Activated T-helper 17 cell treated with anti-CD3 and anti-CD28 coated beads, Interleukin-2, amount 50 U/mL, for 72 hours (primary cell): ENCODE measurements at regions not wholly inside any gene's neighbourhood (a gene's known extent, or its start where the extent isn't known, plus 50 kb on each side); places are given as distances from the start of the nearest gene placed in this dataset.

Source experiments
- ATAC-seq: fragments of 150-1000 bp; cut with Tn5 transposase; replicated peaks from 2 replicates; pipeline ENCODE4 v1.10.0; 2021; ENCODE audit warnings: mild to moderate bottlenecking, moderate library complexity
- H3K27ac Mint-ChIP-seq: one replicate; pipeline ENCODE4 v1.8.0; 2022; ENCODE audit warnings: mixed read lengths
- H3K27me3 Mint-ChIP-seq: one replicate; pipeline ENCODE4 v1.8.0; 2022; ENCODE audit warnings: mixed read lengths
- H3K36me3 Mint-ChIP-seq: one replicate; pipeline ENCODE4 v1.8.0; 2022; ENCODE audit warnings: low read depth, mild to moderate bottlenecking, mixed read lengths
- H3K4me1 Mint-ChIP-seq: one replicate; pipeline ENCODE4 v1.8.0; 2022; ENCODE audit warnings: mixed read lengths
- H3K4me3 Mint-ChIP-seq: one replicate; pipeline ENCODE4 v1.8.0; 2022; ENCODE audit warnings: mild to moderate bottlenecking, mixed read lengths
- H3K9me3 Mint-ChIP-seq: one replicate; pipeline ENCODE4 v1.8.0; 2022; ENCODE audit warnings: mixed read lengths

DNA sequence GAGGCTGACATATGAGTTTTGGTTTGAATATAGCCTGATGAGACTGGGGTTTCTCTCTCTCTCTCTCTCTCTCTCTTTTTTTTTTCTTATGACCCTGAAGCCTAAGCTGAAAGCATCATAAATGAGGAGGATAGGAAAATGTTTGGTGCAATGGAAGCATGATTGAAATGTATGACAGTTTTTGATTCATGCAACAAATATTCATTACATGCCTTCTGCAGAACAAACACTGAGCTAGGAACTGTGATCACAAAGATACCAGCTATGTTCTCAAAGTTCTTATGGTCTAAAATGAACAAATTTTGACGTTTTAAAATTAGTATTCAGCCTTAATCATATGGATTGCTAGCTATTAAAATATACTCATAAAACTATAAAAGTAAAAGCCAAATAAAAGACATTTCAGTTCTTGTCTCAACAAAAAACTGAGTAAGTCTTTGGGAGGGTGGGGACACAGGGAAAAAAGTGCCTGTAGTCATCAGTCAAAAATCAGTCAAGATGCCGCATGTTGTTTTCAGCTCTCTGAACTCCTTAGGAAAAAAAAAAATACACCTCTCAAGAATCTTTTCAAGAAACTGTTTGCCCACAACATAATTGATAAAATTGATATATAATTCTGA lies 57.2 kb downstream of the NKX6-1 start:
- Mint-ChIP-seq H3K36me3 (no peaks in the 10 kb centered on the region), H3K4me1 (no peaks in the 10 kb centered on the region), H3K4me3 (no peak overlapping the region), H3K9me3 (no peaks in the 10 kb centered on the region), H3K27me3 (peaks cover 20% of the 10 kb centered on the region), H3K27ac (no peak overlapping the region)
- no peak for ATAC-seq

DNA sequence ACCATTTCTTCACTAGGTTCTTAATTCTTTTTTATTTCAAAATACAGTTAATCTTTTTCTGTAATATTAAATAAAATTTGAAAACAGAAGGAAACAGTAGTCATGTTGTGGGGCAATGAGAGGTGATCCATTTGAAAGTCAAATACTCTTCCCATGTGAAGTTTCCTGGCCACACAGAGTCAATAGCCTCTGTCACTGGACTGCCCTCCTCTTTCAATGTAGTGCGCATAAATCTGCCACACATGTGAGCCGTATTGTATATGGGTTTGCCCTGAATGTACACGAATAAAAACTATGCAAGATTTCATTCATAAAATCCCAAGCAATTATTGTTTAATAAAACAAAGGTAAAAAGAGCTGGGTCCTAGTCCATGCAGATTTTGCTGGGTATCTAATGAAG lies 59.1 kb downstream of the NKX6-1 start:
- H3K9me3 Mint-ChIP-seq: no peaks in the 10 kb centered on the region
- H3K27me3 Mint-ChIP-seq: peaks cover 21% of the 10 kb centered on the region
- no peaks in the 10 kb centered on the region for H3K4me1 Mint-ChIP-seq
- no peak overlapping the region for H3K27ac Mint-ChIP-seq
- H3K36me3 Mint-ChIP-seq: no peaks in the 10 kb centered on the region
- no peak overlapping the region for H3K4me3 Mint-ChIP-seq
- ATAC-seq: no peak

DNA sequence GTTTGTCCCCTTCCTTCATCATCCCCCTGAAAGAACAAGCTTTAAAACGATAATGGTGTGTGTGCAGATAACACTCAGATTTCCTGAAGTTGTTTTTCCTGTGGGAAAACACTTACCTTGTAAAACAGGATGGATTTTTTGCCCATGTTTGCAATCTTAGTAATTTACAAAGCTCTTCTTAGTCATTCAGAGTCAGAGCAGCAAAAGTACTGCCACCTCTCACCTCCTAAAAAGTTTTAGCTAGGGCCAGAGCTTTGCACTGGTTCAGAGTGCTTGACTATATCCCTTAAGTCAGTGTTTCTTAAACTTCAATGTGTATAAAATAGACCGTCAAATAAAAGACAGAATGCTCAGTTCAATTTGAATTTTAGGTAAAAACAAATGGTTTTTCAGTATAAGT lies 62.3 kb downstream of the NKX6-1 start:
- Mint-ChIP-seq H3K27ac (no peak overlapping the region), H3K4me1 (no peaks in the 10 kb centered on the region), H3K36me3 (no peaks in the 10 kb centered on the region), H3K27me3 (peaks cover 22% of the 10 kb centered on the region), H3K4me3 (no peak overlapping the region), H3K9me3 (no peaks in the 10 kb centered on the region)
- ATAC-seq: no peak

DNA sequence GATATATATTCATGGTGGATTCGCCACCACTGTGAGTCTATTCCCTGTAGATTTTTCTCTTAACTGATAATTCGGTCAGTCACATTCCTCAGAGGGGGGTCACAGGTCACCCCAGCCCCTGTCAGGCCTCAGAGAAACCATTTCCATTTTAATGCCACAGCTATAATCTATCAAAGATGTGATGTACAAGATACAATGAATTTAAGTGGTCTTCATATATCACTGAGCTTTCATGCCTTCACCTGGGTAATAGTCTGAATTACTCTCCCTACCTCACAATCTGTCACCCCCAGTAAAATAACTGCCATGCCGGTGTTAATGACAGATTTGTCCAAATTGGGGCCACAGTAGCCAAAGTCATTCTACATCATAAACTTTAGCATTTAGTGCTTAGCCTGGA lies 64.7 kb downstream of the NKX6-1 start:
- ATAC-seq: no peak
- Mint-ChIP-seq H3K36me3 (no peaks in the 10 kb centered on the region), H3K27ac (no peak overlapping the region), H3K9me3 (no peaks in the 10 kb centered on the region), H3K4me3 (no peak overlapping the region), H3K4me1 (no peaks in the 10 kb centered on the region), H3K27me3 (peaks cover 23% of the 10 kb centered on the region)

DNA sequence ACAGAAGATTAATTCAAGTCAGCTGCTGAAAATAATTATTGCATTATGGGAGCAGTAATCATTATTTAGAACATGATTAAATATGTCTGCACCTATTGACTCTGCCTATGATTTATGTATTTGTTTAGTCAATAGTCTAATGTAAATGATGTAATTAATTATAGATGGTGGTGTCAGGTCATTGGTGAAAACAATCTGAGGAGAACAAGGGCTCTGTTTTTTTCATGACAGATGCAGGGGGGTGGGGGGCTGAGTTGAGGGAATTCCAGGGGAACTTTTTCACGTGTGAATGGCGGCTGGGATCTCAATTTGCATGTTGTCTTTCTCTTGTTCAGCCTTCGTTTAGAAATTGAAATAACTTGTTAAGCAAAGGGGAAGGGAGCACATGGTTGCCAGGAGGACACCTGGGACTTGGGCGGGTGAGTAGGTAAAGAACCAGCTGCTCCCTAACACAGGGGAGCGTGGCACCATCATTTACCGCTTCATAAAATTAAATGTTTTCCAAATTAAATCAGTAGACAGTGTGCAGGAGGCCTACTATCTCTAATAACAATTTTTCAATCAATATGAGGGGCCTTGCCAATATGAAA lies 65.4 kb downstream of the NKX6-1 start:
- Mint-ChIP-seq H3K4me1 (no peaks in the 10 kb centered on the region), H3K36me3 (no peaks in the 10 kb centered on the region), H3K9me3 (no peaks in the 10 kb centered on the region), H3K27ac (no peak overlapping the region), H3K4me3 (no peak overlapping the region), H3K27me3 (peaks cover 23% of the 10 kb centered on the region)
- ATAC-seq: no peak

DNA sequence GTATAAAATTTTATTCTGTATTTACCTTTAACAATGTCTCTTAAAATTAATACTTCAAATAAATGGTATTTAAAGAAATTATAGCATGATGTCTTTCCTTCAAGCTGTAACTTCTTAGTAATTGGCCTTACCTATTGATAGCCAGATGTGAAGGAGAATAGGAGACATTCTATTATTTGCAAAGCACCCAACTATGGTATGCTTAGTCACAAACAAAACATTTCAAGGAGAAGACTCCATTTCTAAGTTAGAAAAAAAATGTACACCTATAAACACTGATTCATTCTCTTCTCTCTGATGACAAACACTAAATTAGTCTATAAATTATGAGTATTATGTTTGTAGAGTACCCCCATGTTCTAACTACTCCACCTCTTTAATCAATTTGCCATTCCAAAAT lies 66.4 kb downstream of the NKX6-1 start:
- Mint-ChIP-seq H3K27me3 (peaks cover 21% of the 10 kb centered on the region), H3K9me3 (no peaks in the 10 kb centered on the region), H3K4me1 (no peaks in the 10 kb centered on the region), H3K4me3 (no peak overlapping the region), H3K27ac (no peak overlapping the region), H3K36me3 (no peaks in the 10 kb centered on the region)
- ATAC-seq: no peak

DNA sequence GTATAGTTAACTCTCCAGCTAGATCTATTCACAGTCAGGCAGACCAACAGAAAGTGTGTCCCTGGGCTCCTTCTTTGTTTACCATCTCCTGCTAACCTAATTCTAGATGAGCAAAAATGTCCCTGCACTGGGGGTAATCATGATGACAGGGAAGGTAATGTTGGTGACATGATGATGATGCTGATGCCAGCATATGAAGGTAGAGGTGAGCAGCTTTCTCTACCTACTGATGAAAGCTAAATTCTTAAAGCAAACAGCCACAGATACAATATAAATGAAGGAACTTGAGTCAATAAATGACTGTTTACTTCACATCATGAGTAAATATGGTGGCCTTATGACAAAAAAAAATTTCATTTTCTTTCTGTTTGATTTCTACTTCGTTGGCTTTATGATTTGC lies 78.5 kb downstream of the NKX6-1 start:
- H3K4me3 Mint-ChIP-seq: no peak overlapping the region
- peaks cover 6% of the 10 kb centered on the region for H3K9me3 Mint-ChIP-seq
- H3K27ac Mint-ChIP-seq: no peak overlapping the region
- H3K4me1 Mint-ChIP-seq: no peaks in the 10 kb centered on the region
- H3K27me3 Mint-ChIP-seq: no peaks in the 10 kb centered on the region
- no peak for ATAC-seq
- H3K36me3 Mint-ChIP-seq: no peaks in the 10 kb centered on the region

DNA sequence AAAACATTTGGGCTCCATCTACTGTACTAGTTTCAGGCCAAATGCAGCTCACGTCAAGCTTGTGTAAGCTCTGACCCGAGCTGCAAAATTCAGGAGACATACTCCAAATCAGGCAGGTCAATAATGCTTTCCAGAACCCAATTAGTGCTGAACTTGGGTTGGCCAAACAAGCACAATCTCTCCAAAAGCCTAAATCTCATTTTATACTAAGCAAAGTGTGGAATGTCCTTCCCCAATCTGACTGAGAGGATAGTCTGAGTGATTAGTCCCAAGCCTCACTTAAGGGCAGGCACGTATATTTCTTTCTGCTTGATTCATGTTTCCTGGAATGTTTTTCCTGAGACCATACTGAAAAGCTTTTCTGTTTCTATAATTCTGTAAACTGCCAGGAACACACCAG lies 79.9 kb downstream of the NKX6-1 start:
- H3K27ac Mint-ChIP-seq: no peak overlapping the region
- no peaks in the 10 kb centered on the region for H3K27me3 Mint-ChIP-seq
- no peak for ATAC-seq
- no peak overlapping the region for H3K4me3 Mint-ChIP-seq
- H3K9me3 Mint-ChIP-seq: peaks cover 3% of the 10 kb centered on the region
- no peaks in the 10 kb centered on the region for H3K4me1 Mint-ChIP-seq
- H3K36me3 Mint-ChIP-seq: no peaks in the 10 kb centered on the region

DNA sequence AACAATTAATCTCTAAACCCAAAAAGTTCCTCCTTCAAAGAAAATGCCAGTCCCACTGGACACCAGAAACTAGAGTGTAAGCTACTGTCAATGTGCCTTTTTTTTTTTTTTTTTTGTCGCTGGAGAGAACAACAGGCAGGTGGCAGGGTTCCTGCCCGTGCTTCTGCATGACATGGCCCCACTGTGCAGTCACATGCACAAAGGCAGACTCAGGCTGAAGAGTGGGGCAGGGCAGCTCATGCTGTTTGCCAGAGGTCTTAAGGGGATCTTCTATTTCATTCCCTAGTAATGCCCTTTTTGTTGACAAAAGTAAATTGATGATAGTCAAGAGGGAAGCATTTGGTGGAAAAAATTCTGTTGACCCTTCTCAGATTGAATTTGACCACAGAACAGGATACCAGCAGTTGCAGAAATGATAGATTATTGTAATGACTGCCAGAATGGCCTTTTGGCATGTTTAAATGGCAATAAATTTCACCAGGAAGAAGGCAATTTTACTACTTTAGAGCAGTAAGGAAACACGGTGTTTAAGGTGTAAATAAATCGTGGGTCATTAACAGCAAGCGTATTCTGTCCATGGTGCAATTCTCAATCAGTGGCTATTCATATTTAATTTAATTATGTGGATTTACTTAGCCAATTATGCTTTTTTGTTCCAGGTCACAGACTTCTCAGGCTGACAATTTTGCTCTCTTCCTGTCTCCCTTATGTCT lies 80.9 kb downstream of the NKX6-1 start:
- peaks cover 3% of the 10 kb centered on the region for H3K9me3 Mint-ChIP-seq
- no peak overlapping the region for H3K27ac Mint-ChIP-seq
- H3K4me3 Mint-ChIP-seq: no peak overlapping the region
- no peak for ATAC-seq
- H3K36me3 Mint-ChIP-seq: no peaks in the 10 kb centered on the region
- no peaks in the 10 kb centered on the region for H3K4me1 Mint-ChIP-seq
- H3K27me3 Mint-ChIP-seq: peaks cover 2% of the 10 kb centered on the region

DNA sequence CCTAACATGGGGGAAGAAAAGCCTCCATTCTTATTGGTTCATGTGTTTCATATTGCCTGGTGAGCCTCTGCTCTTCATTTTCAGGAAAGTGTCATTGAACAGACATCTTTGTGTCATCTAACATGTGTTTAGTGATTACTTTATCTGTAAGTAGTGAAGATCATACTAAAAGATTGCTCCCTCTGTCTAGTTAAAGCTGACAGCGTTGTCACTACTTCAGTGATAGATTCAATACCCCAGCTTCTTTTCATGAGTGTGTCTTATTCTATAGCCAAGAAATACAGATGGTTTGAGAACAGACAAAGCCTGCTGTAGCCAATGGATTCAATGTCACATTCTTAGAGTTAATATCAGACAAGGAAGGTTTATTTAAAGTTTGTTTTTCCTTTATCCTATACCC lies 85.1 kb downstream of the NKX6-1 start:
- peaks cover 3% of the 10 kb centered on the region for H3K27me3 Mint-ChIP-seq
- ATAC-seq: no peak
- no peaks in the 10 kb centered on the region for H3K4me1 Mint-ChIP-seq
- H3K4me3 Mint-ChIP-seq: no peak overlapping the region
- H3K27ac Mint-ChIP-seq: no peak overlapping the region
- no peaks in the 10 kb centered on the region for H3K36me3 Mint-ChIP-seq
- H3K9me3 Mint-ChIP-seq: no peaks in the 10 kb centered on the region

DNA sequence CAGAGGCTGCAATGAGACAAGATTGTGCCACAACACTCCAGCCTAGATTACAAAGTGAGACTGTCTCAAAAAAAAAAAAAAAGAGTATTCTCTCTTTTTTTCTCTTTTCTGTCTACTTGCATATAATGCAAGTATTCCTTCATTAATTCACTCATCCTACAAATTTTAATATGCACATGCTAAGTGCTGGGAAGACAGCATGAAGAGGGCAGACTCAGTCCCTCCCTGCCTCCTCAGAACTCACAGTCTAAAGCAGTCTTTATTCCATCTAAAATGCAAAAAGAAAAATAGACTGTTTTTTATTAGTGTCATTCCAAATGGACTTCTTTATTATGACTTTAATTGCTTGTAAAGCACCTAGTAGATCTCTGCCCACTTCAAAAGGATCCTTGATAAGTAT lies 85.6 kb downstream of the NKX6-1 start:
- H3K27ac Mint-ChIP-seq: no peak overlapping the region
- no peak for ATAC-seq
- no peak overlapping the region for H3K4me3 Mint-ChIP-seq
- no peaks in the 10 kb centered on the region for H3K9me3 Mint-ChIP-seq
- H3K36me3 Mint-ChIP-seq: no peaks in the 10 kb centered on the region
- no peaks in the 10 kb centered on the region for H3K4me1 Mint-ChIP-seq
- H3K27me3 Mint-ChIP-seq: peaks cover 8% of the 10 kb centered on the region

DNA sequence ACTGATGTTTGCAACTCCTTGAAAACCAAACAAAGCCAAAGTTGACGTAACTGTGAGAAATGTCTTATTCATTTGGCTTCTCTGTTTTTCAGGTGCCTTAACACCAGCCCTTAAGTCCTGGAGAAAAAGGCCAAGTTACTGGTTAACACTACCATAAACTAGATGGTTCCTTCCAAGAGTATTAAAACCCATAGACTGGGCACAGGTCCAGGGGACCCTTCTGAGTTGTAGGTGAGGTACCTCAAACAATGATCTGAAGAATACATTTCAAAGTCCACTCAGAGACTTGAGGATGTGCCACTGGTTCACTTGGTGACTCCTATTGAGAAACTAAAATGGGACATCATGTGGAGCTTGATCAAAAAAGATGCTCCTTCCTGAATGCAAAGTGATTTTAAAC lies 87.0 kb downstream of the NKX6-1 start:
- no peak for ATAC-seq
- Mint-ChIP-seq H3K36me3 (no peaks in the 10 kb centered on the region), H3K27me3 (peaks cover 9% of the 10 kb centered on the region), H3K9me3 (no peaks in the 10 kb centered on the region), H3K27ac (no peak overlapping the region), H3K4me3 (no peak overlapping the region), H3K4me1 (no peaks in the 10 kb centered on the region)

DNA sequence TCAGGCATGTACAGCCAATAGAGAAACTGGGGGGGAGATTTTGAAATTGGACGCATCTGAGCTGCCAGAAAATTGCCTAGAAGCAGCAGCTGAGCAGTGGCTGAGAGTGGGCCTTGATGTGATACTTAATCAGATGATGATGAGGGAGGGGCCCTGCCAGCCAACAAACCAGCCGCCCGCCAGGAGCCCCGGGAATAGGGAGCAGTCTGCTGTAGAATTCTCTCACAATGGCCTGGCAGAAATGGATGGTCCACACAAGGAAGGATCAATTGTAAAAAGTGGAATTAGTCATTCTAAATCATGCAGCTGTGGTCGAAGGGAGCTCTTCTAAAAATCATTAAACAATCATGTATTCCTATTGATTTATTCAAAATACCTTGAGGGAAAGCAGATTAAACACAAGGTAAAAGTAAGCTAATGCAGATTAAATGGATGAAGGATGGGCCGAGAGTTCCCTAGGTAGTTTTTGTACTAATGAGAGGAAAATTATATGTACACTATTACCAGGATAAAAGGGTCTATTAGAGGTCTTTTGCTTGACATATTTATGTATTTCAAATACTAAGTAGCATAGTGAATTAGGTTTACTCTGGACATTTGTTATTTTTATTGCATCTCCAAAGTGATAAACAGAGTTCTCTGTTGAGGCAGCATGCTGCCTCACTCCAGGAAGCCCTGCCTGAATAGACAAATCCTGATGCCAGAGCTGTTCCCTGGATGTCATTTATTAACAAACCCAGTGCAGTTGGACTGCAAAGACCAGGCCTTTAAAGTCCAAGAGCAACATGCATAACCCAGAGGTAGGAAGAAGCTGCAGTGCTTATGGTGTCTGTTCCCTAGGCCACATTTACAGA lies 91.3 kb downstream of the NKX6-1 start:
- H3K9me3 Mint-ChIP-seq: no peaks in the 10 kb centered on the region
- no peaks in the 10 kb centered on the region for H3K36me3 Mint-ChIP-seq
- no peaks in the 10 kb centered on the region for H3K4me1 Mint-ChIP-seq
- no peak for ATAC-seq
- no peak overlapping the region for H3K27ac Mint-ChIP-seq
- peaks cover 6% of the 10 kb centered on the region for H3K27me3 Mint-ChIP-seq
- no peak overlapping the region for H3K4me3 Mint-ChIP-seq

DNA sequence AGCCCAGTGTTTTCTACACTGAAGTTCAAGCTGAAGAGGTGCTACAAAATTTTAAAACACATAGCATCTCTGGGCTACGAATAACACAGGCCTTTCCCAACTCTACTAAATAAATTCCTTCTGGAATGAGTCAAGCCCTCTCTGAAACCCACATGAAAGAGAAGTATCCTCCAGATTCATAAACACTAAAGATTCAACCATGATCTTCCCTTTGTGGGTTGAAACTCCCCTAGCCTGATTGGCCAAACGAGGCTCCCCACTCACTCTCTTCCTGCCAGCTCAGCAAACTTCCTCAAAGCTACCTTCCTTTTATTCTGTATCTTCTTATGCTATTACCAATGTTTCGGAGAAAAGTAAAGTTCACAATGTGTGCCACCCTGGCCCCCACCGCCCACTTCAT lies 95.4 kb downstream of the NKX6-1 start:
- H3K9me3 Mint-ChIP-seq: no peaks in the 10 kb centered on the region
- peaks cover 13% of the 10 kb centered on the region for H3K27me3 Mint-ChIP-seq
- H3K27ac Mint-ChIP-seq: no peak overlapping the region
- no peaks in the 10 kb centered on the region for H3K4me1 Mint-ChIP-seq
- ATAC-seq: no peak
- H3K4me3 Mint-ChIP-seq: no peak overlapping the region
- H3K36me3 Mint-ChIP-seq: no peaks in the 10 kb centered on the region
